ENCODE measurements at regions not wholly inside any gene's neighbourhood (a gene's known extent, or its start where the extent isn't known, plus 50 kb on each side); places are given as distances from the start of the nearest gene placed in this dataset.

GRCh38 chr20:43345676-43346075, 112.0 kb upstream of the SRSF6 start:
- no peak for TF ChIP-seq EZH2 (IDR thresholded peaks at IDR 0.05; ENCODE audit: borderline replicate concordance, low read length)
- TF ChIP-seq CTCF (IDR thresholded peaks at IDR 0.05; ENCODE audit: low read length), result no peak

GRCh38 chr20:43341511-43341910, 116.2 kb upstream of the SRSF6 start:
- Histone ChIP-seq H3K4me1 (ENCODE audit: insufficient read depth, low read length, severe bottlenecking) (no peaks in the 10 kb centered on the region), H3K27me3 (ENCODE audit: insufficient read depth, low read length) (no peaks in the 10 kb centered on the region), H3K36me3 (ENCODE audit: insufficient read depth, low read length) (no peaks in the 10 kb centered on the region), H3K27ac (ENCODE audit: low read depth, low read length, poor library complexity, severe bottlenecking) (no peak overlapping the region), H3K9me3 (ENCODE audit: low read length) (no peaks in the 10 kb centered on the region), H3K79me2 (ENCODE audit: insufficient read depth, low read length) (no peaks in the 10 kb centered on the region), H4K20me1 (ENCODE audit: insufficient read depth, low read length) (no peaks in the 10 kb centered on the region), H3K4me3 (ENCODE audit: low read depth, low read length, poor library complexity, severe bottlenecking) (no peak overlapping the region), H3K4me2 (ENCODE audit: low read length) (no peak overlapping the region), H3F3A (ENCODE audit: insufficient read depth, low read length) (no peaks in the 10 kb centered on the region), H3K9me2 (ENCODE audit: low read depth, low read length) (no peaks in the 10 kb centered on the region), H3K9ac (ENCODE audit: low read length) (no peak overlapping the region), H2AFZ (ENCODE audit: low read length) (no peak overlapping the region)
- TF ChIP-seq CTCF (IDR thresholded peaks at IDR 0.05; ENCODE audit: low read length) (no peak), EZH2 (IDR thresholded peaks at IDR 0.05; ENCODE audit: borderline replicate concordance, low read length) (no peak)

More at GRCh38 chr20:43345676-43346075, 112.0 kb upstream of the SRSF6 start:
- H3K27ac ChIP-seq (ENCODE audit: low read depth, low read length, poor library complexity, severe bottlenecking), result no peak overlapping the region
- no peaks in the 10 kb centered on the region for H3F3A ChIP-seq (ENCODE audit: insufficient read depth, low read length)
- no peak overlapping the region for H3K4me3 ChIP-seq (ENCODE audit: low read depth, low read length, poor library complexity, severe bottlenecking)
- H4K20me1 ChIP-seq (ENCODE audit: insufficient read depth, low read length), result no peaks in the 10 kb centered on the region
- no peak overlapping the region for H3K4me2 ChIP-seq (ENCODE audit: low read length)
- no peaks in the 10 kb centered on the region for H3K36me3 ChIP-seq (ENCODE audit: insufficient read depth, low read length)
- no peaks in the 10 kb centered on the region for H3K27me3 ChIP-seq (ENCODE audit: insufficient read depth, low read length)
- no peaks in the 10 kb centered on the region for H3K4me1 ChIP-seq (ENCODE audit: insufficient read depth, low read length, severe bottlenecking)
- no peak overlapping the region for H3K9ac ChIP-seq (ENCODE audit: low read length)
- no peaks in the 10 kb centered on the region for H3K9me2 ChIP-seq (ENCODE audit: low read depth, low read length)
- no peaks in the 10 kb centered on the region for H3K79me2 ChIP-seq (ENCODE audit: insufficient read depth, low read length)
- H3K9me3 ChIP-seq (ENCODE audit: low read length), result no peaks in the 10 kb centered on the region
- H2AFZ ChIP-seq (ENCODE audit: low read length), result no peak overlapping the region

- H4K20me1 ChIP-seq (ENCODE audit: insufficient read depth, low read length), result no peaks in the 10 kb centered on the region
- H3K79me2 ChIP-seq (ENCODE audit: insufficient read depth, low read length), result no peaks in the 10 kb centered on the region
- no peak overlapping the region for H3K9ac ChIP-seq (ENCODE audit: low read length)
- no peaks in the 10 kb centered on the region for H3K27me3 ChIP-seq (ENCODE audit: insufficient read depth, low read length)
- no peak overlapping the region for H2AFZ ChIP-seq (ENCODE audit: low read length)
- no peak for TF ChIP-seq EZH2 (IDR thresholded peaks at IDR 0.05; ENCODE audit: borderline replicate concordance, low read length)
- peaks cover 4% of the 10 kb centered on the region; the same call in 1 of the 2 replicates for H3K9me3 ChIP-seq (ENCODE audit: low read length)
- H3K36me3 ChIP-seq (ENCODE audit: insufficient read depth, low read length), result no peaks in the 10 kb centered on the region
- H3F3A ChIP-seq (ENCODE audit: insufficient read depth, low read length), result no peaks in the 10 kb centered on the region
- no peak overlapping the region for H3K4me2 ChIP-seq (ENCODE audit: low read length)
- H3K4me3 ChIP-seq (ENCODE audit: low read depth, low read length, poor library complexity, severe bottlenecking), result no peak overlapping the region
- H3K27ac ChIP-seq (ENCODE audit: low read depth, low read length, poor library complexity, severe bottlenecking), result no peak overlapping the region
- no peaks in the 10 kb centered on the region for H3K9me2 ChIP-seq (ENCODE audit: low read depth, low read length)
- H3K4me1 ChIP-seq (ENCODE audit: insufficient read depth, low read length, severe bottlenecking), result no peaks in the 10 kb centered on the region
Observed at GRCh38 chr20:43337036-43337435, 120.7 kb upstream of the SRSF6 start.

GRCh38 chr20:43334080-43334479, 123.6 kb upstream of the SRSF6 start:
- H3K27me3 ChIP-seq (ENCODE audit: insufficient read depth, low read length), result no peaks in the 10 kb centered on the region
- H4K20me1 ChIP-seq (ENCODE audit: insufficient read depth, low read length), result no peaks in the 10 kb centered on the region
- H3K4me3 ChIP-seq (ENCODE audit: low read depth, low read length, poor library complexity, severe bottlenecking), result no peak overlapping the region
- TF ChIP-seq EZH2 (IDR thresholded peaks at IDR 0.05; ENCODE audit: borderline replicate concordance, low read length) (no peak), CTCF (IDR thresholded peaks at IDR 0.05; ENCODE audit: low read length) (no peak)
- H3K27ac ChIP-seq (ENCODE audit: low read depth, low read length, poor library complexity, severe bottlenecking), result no peak overlapping the region
- H3F3A ChIP-seq (ENCODE audit: insufficient read depth, low read length), result no peaks in the 10 kb centered on the region
- no peaks in the 10 kb centered on the region for H3K4me1 ChIP-seq (ENCODE audit: insufficient read depth, low read length, severe bottlenecking)
- peaks cover 4% of the 10 kb centered on the region; the same call in 1 of the 2 replicates for H3K9me3 ChIP-seq (ENCODE audit: low read length)
- no peaks in the 10 kb centered on the region for H3K36me3 ChIP-seq (ENCODE audit: insufficient read depth, low read length)
- H2AFZ ChIP-seq (ENCODE audit: low read length), result no peak overlapping the region
- no peaks in the 10 kb centered on the region for H3K9me2 ChIP-seq (ENCODE audit: low read depth, low read length)
- H3K79me2 ChIP-seq (ENCODE audit: insufficient read depth, low read length), result no peaks in the 10 kb centered on the region
- no peak overlapping the region for H3K9ac ChIP-seq (ENCODE audit: low read length)
- H3K4me2 ChIP-seq (ENCODE audit: low read length), result no peak overlapping the region

Data from OCI-LY1 (cell line).